ENCODE measurements at regions not wholly inside any gene's neighbourhood (a gene's known extent, or its start where the extent isn't known, plus 50 kb on each side); places are given as distances from the start of the nearest gene placed in this dataset.

GRCh38 chr18:2082676-2083075 lies 488.6 kb downstream of the METTL4 start:
- no peak for DNase-seq

- DNase-seq: no peak
Measured at GRCh38 chr18:2083691-2084090, 487.6 kb downstream of the METTL4 start.

GRCh38 chr18:2086439-2086838 lies 484.9 kb downstream of the METTL4 start:
- DNase-seq: no peak

- DNase-seq: no peak
Measured at GRCh38 chr18:2087877-2088673, 483.2 kb downstream of the METTL4 start.

- DNase-seq: no peak
Measured at GRCh38 chr18:2089396-2089795, 481.9 kb downstream of the METTL4 start.

DNA sequence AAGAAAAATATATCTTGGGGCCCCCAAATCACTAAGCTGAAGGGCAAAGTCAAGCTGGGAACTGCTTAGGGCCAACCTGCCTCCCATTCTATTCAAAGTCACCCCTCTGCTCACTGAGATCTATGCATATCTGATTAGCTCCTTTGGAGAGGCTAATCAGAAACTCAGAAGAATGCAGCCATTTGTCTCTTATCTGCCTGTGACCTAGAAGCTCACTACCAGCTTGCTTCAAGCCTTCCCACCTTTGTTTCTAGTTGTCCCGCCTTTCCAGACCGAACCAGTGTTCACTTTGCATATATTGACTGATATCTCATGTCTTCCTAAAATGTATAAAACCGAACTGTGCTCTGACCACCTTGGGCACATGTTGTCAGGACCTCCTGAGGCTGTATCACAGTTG lies 479.4 kb downstream of the METTL4 start:
- no peak for DNase-seq

DNA sequence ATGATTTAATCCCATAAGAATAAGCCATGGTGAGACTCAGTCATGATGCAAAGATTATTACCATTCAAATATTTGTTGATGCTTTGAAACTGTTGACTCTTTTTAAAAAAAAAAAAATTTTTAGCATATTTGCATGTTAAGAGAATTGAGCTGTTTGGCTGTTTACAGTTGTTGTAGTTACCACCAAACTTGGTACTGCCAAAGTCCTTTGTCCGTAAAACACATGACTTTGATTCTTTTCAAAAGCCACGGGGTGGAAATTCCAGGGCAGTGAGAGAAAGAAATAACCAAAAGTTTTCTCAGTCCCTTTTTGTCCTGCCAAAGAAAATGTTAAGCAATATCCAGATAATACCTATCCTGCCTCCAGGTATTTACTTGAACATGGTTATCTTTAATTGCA lies 474.8 kb downstream of the METTL4 start:
- no peak for DNase-seq

DNA sequence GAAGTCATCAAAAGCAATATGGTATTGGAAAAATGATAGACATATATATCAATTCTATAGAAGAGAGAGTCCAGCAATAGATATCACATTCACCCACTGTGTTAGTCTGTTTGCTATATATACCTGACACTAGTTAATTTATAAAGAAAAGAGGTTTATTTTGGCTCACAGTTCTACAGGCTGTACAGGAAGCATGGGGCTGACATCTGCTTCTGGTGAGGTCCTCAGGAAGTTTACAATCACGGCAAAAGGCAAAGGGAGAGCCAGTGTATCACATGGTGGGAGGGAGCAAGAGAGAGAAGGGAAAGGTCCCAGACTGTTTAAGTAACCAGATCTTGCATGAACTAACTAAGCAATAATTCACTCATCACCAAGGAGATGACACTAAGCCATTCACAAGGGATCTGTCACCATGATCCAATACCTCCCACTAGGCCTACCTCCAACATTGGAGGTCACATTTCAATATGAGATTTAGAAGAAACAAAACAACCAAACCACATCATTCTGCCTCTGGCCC lies 470.6 kb downstream of the METTL4 start:
- no peak for DNase-seq

GRCh38 chr18:2102022-2102421 lies 469.3 kb downstream of the METTL4 start:
- no peak for DNase-seq

DNA sequence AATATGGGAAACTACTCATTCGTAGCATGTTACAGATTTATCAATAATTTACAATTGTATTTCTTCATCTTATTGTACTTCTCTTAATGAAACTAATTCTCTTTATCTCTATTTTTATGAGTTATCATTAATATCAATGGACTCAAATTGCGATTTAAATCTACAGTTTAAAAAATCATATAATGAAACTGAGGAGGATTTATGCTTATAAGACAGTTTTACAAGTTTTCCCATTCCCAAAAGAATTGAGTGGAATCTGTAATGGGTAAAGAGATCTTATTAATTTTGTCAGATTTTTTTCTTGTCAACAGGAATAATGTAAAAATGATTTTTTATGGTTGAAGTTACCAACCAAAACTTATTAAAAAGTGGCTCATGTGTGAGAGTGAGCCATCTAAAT lies 468.0 kb downstream of the METTL4 start:
- DNase-seq: no peak

DNA sequence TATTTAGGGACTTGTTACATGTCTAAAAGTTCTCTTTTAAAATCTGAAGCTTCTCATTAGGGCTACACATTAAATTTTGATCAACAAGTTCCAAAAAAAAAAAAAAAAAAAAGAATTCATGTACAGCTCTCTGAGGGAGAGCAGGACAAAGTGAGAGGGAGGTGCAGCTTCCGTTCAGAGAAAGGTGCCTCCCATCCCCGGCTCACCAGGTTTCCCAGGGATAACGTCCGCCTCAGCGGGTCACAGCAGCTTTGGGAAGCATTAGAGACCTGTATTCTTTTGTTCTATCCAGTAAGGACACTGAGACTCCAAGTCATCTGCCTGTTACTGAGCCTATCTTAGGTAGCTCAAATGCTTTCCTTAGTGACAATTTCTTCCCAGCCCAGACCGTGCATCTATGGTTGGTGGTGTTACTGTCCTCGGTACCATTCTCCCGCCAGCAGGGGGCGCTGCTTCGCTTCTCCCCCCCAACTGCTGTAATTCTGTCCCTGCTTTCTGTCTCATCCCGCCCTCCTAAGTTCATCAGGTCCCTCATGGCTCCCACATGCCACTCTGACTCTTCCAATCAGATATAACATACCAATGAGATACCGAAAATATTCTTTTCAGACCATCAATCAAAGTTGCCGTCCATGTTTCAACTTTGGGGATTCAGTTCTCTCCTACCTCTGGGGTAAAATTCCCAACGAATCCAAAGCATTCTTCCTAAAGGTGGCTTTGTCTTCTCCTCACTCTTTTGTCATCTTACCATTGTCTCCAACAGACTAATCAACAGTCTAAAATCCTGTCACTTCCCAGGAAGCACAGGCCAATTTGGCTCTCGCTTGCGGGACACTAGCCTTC lies 466.5 kb downstream of the METTL4 start:
- DNase-seq: no peak

GRCh38 chr18:2108591-2108990 lies 462.7 kb downstream of the METTL4 start:
- no peak for DNase-seq

GRCh38 chr18:2111456-2111855 lies 459.8 kb downstream of the METTL4 start:
- DNase-seq: no peak

GRCh38 chr18:2112435-2113045 lies 458.8 kb downstream of the METTL4 start:
- DNase-seq: no peak

GRCh38 chr18:2114289-2114688 lies 457.0 kb downstream of the METTL4 start:
- DNase-seq: no peak

- DNase-seq: no peak
Measured at GRCh38 chr18:2114765-2115164, 456.5 kb downstream of the METTL4 start.

- no peak for DNase-seq
Measured at GRCh38 chr18:2121224-2121623, 450.1 kb downstream of the METTL4 start.

DNA sequence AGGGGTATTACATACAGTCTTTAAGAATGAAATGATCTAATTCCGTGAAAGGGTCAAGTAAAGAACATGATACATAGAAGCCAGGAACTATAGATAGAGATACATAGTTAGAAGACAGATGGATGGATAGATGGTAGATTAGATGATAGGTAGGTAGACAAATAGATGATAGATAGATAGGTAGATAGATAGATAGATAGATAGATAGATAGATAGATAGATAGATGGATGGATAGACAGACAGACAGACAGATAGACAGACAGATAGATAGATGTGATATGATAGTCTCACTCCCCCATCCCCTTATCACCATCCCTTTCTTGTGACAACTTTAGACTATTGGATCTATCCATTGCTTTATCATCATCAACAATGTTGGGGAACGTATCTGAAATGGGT lies 448.2 kb downstream of the METTL4 start:
- no peak for DNase-seq

- no peak for DNase-seq
Measured at GRCh38 chr18:2134364-2134763, 436.9 kb downstream of the METTL4 start.

DNA sequence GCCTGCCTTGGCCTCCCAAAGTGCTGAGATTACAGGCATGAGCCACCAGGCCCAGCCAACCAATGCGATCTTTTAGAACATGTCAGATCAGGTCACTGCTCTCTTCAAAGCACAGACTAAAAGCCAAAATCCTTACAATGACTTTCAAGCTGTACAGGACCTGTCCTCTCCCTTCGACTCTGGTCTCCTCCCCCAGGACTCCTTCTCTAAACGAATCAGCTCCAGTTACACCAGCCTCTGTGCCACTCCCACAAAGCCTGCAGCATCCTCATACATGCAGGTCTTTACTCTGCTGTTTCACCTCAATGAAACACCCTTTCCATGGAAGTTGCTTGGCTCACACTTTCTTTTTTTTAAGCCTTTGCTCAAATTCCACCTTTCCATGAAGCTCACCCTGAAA lies 436.0 kb downstream of the METTL4 start:
- DNase-seq: no peak

DNA sequence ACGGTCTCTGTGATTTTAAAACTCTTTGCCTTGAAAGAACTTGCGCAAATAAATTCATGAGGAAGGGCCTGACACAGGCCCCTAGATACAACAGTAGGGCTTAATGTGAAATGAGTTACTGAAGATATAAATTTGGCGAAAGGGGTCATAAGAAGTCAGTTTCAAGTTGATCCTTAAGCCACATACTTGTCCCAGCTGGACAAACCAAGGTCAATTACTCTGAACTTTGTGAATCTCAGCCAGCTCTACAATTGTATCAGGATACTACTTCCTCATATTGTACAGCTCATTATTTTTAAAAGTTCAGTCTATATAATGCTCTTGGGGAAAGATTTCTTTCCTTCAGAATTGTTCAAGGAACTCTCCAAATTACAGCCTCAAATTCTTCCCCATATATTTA lies 432.8 kb downstream of the METTL4 start:
- DNase-seq: no peak

- no peak for DNase-seq
Measured at GRCh38 chr18:2139691-2140090, 431.6 kb downstream of the METTL4 start.

GRCh38 chr18:2143636-2144035 lies 427.7 kb downstream of the METTL4 start:
- no peak for DNase-seq

DNA sequence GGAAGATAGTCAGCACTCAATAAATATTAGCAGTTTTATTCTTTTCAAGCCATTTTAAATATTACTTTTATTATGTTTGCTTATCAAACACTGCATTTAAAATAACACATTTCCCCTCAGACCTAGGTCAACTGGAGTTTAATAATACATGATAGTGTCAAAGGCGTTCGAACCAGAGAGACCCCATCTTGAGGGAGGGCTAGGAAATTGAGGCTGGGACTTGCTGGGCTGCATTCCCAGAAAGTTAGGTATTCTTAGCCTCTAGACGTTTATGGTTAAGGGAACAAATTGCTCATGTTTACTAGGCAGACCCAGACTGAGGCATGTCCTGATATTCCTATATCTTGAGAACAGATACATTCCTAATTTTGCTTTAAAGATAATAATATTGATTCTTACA lies 426.5 kb downstream of the METTL4 start:
- no peak for DNase-seq
